Loucy (cell line): ENCODE measurements at regions not wholly inside any gene's neighbourhood (a gene's known extent, or its start where the extent isn't known, plus 50 kb on each side); places are given as distances from the start of the nearest gene placed in this dataset.

Source experiments
- EZH2phosphoT487 ChIP-seq: fragments of 200-600 bp; IDR thresholded peaks from 2 replicates; pipeline ENCODE4 v1.6.1; 2018; ENCODE audit warnings: antibody characterized with exemption, mild to moderate bottlenecking, moderate library complexity, borderline replicate concordance
- TF ChIP-seq, protein P1 (sequence below): fragments of 200-600 bp; sonication (generic); conservative IDR thresholded peaks from 2 replicates; pipeline ENCODE4 v1.5.1; 2014; ENCODE audit warnings: mild to moderate bottlenecking, antibody characterized with exemption, low read length

DNA sequence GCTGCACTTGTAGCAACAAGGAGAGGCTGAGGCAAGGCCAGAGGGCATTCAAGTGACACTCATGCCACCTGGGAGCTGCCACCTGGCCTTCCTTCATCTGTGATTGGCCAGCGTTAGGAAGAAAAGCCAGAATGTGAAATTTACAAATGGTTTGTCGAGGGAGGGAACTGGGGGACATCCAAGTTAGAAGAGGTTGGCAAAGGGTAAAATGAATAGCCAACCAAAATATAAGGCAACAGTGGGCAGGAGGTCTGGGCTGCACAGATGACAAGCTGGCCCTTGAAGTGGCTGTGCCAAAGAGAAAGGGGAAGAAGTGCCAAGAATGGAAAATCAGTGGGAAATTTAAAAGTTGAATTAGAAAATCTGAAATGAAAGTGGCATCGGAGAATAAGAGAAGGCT lies 221.4 kb downstream of the C11orf91 start:
- TF ChIP-seq, protein P1, sequence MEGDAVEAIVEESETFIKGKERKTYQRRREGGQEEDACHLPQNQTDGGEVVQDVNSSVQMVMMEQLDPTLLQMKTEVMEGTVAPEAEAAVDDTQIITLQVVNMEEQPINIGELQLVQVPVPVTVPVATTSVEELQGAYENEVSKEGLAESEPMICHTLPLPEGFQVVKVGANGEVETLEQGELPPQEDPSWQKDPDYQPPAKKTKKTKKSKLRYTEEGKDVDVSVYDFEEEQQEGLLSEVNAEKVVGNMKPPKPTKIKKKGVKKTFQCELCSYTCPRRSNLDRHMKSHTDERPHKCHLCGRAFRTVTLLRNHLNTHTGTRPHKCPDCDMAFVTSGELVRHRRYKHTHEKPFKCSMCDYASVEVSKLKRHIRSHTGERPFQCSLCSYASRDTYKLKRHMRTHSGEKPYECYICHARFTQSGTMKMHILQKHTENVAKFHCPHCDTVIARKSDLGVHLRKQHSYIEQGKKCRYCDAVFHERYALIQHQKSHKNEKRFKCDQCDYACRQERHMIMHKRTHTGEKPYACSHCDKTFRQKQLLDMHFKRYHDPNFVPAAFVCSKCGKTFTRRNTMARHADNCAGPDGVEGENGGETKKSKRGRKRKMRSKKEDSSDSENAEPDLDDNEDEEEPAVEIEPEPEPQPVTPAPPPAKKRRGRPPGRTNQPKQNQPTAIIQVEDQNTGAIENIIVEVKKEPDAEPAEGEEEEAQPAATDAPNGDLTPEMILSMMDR = no peak
- no peak for TF ChIP-seq EZH2phosphoT487
